ENCODE measurements at regions not wholly inside any gene's neighbourhood (a gene's known extent, or its start where the extent isn't known, plus 50 kb on each side); places are given as distances from the start of the nearest gene placed in this dataset.

- DNase-seq, result no peak
Observed at GRCh38 chr11:79902493-79902892, 461.7 kb upstream of the TENM4 start.

GRCh38 chr11:79897896-79898295, 457.1 kb upstream of the TENM4 start:
- no peak for DNase-seq

- DNase-seq, result no peak
Observed at GRCh38 chr11:79896258-79896657, 455.4 kb upstream of the TENM4 start.

- no peak for DNase-seq
Observed at GRCh38 chr11:79894111-79894510, 453.3 kb upstream of the TENM4 start.

GRCh38 chr11:79890272-79890671, 449.4 kb upstream of the TENM4 start:
- DNase-seq, result no peak

- no peak for DNase-seq
Observed at GRCh38 chr11:79864882-79865281, 424.1 kb upstream of the TENM4 start.

- DNase-seq, result no peak
Observed at GRCh38 chr11:79860336-79860735, 419.5 kb upstream of the TENM4 start.

GRCh38 chr11:79857377-79858214, 416.8 kb upstream of the TENM4 start:
- no peak for DNase-seq

GRCh38 chr11:79852176-79852575, 411.3 kb upstream of the TENM4 start:
- DNase-seq, result no peak

- no peak for DNase-seq
Observed at GRCh38 chr11:79845002-79845709, 404.3 kb upstream of the TENM4 start.

- no peak for DNase-seq
Observed at GRCh38 chr11:79834015-79834414, 393.2 kb upstream of the TENM4 start.

GRCh38 chr11:79830446-79830845, 389.6 kb upstream of the TENM4 start:
- DNase-seq, result no peak

- DNase-seq, result no peak
Observed at GRCh38 chr11:79829891-79830290, 389.1 kb upstream of the TENM4 start.

- no peak for DNase-seq
Observed at GRCh38 chr11:79822766-79823165, 381.9 kb upstream of the TENM4 start.

- DNase-seq, result no peak
Observed at GRCh38 chr11:79813551-79813950, 372.7 kb upstream of the TENM4 start.

- no peak for DNase-seq
Observed at GRCh38 chr11:79809487-79809886, 368.7 kb upstream of the TENM4 start.

GRCh38 chr11:79807506-79807905, 366.7 kb upstream of the TENM4 start:
- DNase-seq, result no peak

GRCh38 chr11:79796704-79797103, 355.9 kb upstream of the TENM4 start:
- DNase-seq, result no peak

GRCh38 chr11:79794484-79795393, 353.9 kb upstream of the TENM4 start:
- no peak for DNase-seq

- no peak for DNase-seq
Observed at GRCh38 chr11:79794057-79794456, 353.2 kb upstream of the TENM4 start.

GRCh38 chr11:79786961-79787360, 346.1 kb upstream of the TENM4 start:
- no peak for DNase-seq

- DNase-seq, result no peak
Observed at GRCh38 chr11:79783833-79784232, 343.0 kb upstream of the TENM4 start.

- no peak for DNase-seq
Observed at GRCh38 chr11:79768343-79768742, 327.5 kb upstream of the TENM4 start.

Measured in central memory CD4-positive, alpha-beta T cell (primary cell).